Cardiac fibroblast (primary cell): ENCODE measurements at regions not wholly inside any gene's neighbourhood (a gene's known extent, or its start where the extent isn't known, plus 50 kb on each side); places are given as distances from the start of the nearest gene placed in this dataset.

Source experiments
- DNase-seq, 2 donors: peaks; one replicate each; pipeline versions ENCODE4 v3.0.0 to v3.0.0-alpha.2; 2010; ENCODE audit warnings: low read depth in 2 of 2
- H3K4me3 ChIP-seq, 2 donors: replicated peaks in 1 of 2; 1 replicate in 1 of 2; 2 replicates in 1 of 2; pipeline ENCODE4 v1.5.1; 2011; ENCODE audit warnings: low read depth in 2 of 2, low read length in 2 of 2, mild to moderate bottlenecking in 2 of 2, moderate library complexity in 1 of 2
- TF ChIP-seq, protein P1 (sequence below): IDR thresholded peaks from one replicate; pipeline ENCODE4 v1.5.1; 2011; ENCODE audit warnings: low read depth, mild to moderate bottlenecking, low read length, inconsistent platforms

DNA sequence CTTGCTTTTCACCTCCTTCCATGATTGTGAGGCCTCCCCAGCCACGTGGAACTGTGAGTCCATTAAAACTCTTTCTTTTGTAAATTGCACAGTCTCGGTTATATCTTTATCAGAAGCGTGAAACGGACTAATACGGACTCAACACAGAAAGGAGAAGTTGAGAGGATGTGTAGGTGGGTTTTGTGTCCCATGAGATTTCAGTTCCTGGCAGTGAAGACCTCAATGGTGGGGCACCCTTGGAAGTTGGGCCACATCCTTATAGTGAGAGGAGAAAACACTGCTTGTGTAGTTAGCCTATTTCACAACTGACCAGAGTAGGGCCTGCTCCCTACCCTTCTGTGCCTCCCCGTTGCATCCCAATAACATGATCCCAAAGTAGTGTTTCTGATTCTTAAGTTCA lies 98.9 kb upstream of the TNC start:
- TF ChIP-seq, protein P1, sequence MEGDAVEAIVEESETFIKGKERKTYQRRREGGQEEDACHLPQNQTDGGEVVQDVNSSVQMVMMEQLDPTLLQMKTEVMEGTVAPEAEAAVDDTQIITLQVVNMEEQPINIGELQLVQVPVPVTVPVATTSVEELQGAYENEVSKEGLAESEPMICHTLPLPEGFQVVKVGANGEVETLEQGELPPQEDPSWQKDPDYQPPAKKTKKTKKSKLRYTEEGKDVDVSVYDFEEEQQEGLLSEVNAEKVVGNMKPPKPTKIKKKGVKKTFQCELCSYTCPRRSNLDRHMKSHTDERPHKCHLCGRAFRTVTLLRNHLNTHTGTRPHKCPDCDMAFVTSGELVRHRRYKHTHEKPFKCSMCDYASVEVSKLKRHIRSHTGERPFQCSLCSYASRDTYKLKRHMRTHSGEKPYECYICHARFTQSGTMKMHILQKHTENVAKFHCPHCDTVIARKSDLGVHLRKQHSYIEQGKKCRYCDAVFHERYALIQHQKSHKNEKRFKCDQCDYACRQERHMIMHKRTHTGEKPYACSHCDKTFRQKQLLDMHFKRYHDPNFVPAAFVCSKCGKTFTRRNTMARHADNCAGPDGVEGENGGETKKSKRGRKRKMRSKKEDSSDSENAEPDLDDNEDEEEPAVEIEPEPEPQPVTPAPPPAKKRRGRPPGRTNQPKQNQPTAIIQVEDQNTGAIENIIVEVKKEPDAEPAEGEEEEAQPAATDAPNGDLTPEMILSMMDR = no peak
- no peak for DNase-seq
- no peak overlapping the region for H3K4me3 ChIP-seq

DNA sequence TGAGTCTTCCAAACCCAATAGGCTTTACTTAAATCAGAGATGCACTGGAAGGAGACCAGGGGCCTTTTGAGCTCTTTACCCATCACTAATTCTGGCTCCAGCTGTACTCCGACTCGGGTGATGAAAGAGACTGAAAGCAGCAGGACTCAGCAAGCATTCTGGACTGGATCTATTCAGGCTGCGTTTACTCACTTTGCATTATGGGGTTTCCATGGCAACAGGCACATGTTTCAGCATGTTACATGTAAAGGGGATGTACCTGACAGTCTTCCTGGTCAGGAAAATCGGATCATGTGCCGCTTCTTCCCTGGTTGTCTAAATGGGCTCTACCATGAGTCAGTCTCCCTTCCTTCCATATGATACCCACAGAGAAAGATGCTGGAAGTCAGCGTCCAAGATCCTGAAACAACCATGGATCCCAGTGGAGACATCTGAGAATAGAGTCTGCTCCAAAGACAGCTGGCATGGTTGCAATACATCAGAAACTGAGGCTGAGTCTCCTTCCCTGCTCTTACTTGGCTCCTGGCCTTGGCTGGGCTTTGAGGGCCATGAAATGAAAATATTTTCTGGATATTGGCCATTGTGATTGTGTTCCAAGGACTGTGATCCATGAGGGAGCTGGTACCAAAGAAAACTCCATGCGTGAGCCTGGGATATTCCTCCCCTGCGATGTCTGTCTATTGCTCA lies 102.5 kb upstream of the TNC start:
- DNase-seq = no peak
- TF ChIP-seq, protein P1 = no peak
- no peak overlapping the region for H3K4me3 ChIP-seq

DNA sequence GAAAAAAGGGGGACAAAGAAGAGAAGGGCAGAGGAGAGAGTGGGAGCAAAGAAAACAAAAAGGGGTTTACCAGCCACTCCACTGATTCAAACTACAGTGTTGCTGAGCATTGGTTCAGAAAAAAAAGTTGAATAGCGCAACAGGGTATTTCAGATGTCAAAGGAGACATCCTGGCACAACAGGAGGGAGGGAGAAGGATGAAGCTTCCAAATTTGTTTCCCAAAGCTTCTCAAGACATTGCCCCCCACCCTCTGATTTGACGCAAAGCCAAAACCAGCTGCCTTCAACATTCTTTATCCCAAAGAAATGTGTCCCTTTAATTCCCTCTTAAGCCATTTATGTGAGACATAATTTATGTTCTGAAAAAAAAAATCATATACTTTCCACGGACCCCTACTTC lies 105.5 kb upstream of the TNC start:
- TF ChIP-seq, protein P1 = no peak

DNA sequence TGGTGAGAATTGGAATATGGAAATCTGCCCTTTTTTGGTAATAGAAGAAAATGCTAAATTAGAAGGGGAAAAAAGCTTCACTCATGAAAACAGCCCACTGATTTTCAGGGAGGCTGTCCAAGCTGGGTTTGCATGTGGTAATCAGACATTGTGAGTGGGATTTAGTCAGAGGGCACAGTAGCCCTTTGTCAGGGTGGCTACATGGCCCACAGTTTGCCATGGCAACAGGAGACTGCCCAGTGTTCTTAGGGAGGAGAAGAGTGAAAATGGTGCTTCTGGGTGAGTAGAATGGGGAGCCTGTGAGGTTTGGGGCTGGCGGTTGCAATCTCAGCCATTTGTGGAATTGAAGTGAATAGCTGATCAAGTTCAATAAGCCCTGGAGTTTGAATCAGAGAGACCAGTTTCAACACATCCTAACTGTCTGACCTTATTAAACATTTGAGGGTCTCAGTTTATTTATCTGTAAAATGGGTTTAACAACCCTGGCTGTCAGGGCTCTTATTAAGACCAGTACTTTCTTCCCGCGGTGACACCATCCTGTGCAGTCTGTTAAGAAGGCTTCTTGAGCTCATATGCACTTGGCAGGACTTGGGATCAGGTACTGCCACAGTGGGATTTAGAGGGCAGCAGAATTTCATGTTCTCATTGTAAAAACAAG lies 107.6 kb upstream of the TNC start:
- no peak overlapping the region for H3K4me3 ChIP-seq
- TF ChIP-seq, protein P1 = no peak
- no peak for DNase-seq

More for the DNA sequence above, 105.5 kb upstream of the TNC start:
- DNase-seq = no peak
- no peak overlapping the region for H3K4me3 ChIP-seq

DNA sequence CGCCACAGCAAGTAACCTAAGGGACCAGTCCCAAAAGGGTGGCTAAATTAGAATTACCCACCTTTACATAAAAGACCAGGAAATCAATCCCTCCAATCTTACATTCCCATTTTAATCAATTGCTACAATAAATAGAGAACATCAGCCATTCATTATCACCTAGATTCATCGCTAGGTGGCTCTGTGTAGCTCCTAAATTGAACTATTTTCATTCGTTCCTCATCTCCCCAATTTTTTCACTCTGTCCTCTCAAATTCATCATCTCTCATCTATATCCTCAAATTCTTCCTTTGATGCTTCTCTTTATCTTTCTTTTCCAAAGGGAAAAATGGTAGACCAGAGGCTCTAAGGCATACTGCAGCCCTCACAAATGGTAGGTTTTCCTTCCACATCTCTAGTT lies 108.2 kb upstream of the TNC start:
- TF ChIP-seq, protein P1 = no peak
- H3K4me3 ChIP-seq = no peak overlapping the region
- DNase-seq = no peak

DNA sequence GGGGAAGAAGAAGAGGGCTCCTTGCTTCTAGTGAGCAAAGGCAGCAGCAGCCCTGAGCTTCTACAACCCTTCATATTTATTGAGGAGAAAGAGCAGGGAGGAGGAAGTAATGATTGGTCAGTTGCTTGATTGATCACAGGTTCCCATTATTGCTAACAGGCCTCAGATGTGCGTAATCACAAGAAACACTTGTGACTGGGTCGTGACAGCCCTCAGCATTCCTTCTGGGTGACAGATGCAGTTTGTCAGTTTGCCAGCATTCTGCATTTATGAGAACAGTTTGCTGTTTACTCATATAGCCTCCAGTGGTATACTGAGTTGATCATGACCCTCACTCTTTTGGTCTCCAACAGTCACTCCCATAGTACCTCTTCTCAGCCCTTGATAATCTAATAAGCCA lies 111.5 kb upstream of the TNC start:
- peak in 1 of 2 donors; percentile 34 for DNase-seq
- H3K4me3 ChIP-seq = no peak overlapping the region
- TF ChIP-seq, protein P1 = no peak
